PC-3 (cell line): ENCODE measurements at regions not wholly inside any gene's neighbourhood (a gene's known extent, or its start where the extent isn't known, plus 50 kb on each side); places are given as distances from the start of the nearest gene placed in this dataset.

Experiments used
- ATAC-seq: fragments of 200-7000 bp; cut with Tn5 transposase; 2 replicates; pipeline ENCODE4 v1.9.1; 2020; ENCODE audit warnings: mild to moderate bottlenecking, moderate library complexity
- BruUV-seq: library from RNA; stranded (reverse); fragments of 400-500 nt; replicated peaks from 2 replicates; lab custom pipeline; 2021; lab: Mats Ljungman, UMichigan
- CTCF ChIA-PET: fragments of 300-600 bp; sonication (Branson Sonifier 250); formaldehyde crosslinking; loops from one replicate; lab custom pipeline; 2022; ENCODE audit warnings: antibody characterized with exemption; lab: Charles Lee
- POLR2A ChIA-PET: fragments of 300-600 bp; sonication (Branson Sonifier 250); formaldehyde crosslinking; loops from one replicate; lab custom pipeline; 2022; ENCODE audit warnings: antibody characterized with exemption; ENCODE audit not compliant: unreplicated experiment; lab: Charles Lee
- DNase-seq: peaks from one replicate; pipeline ENCODE4 v3.0.0-alpha.2; 2015
- H2AFZ ChIP-seq: fragments of 300-600 bp; sonication (generic); 2 replicates; pipeline ENCODE4 v1.6.0; 2016; ENCODE audit warnings: antibody characterized with exemption, low read length
- H3F3A ChIP-seq: fragments of 300-600 bp; sonication (generic); one replicate; pipeline ENCODE4 v1.6.0; 2017; ENCODE audit warnings: antibody characterized with exemption, low read length, control low read depth, mild to moderate bottlenecking; ENCODE audit not compliant: unreplicated experiment
- H3K27ac ChIP-seq: fragments of 300-600 bp; sonication (generic); 2 replicates; pipeline ENCODE4 v1.5.1; 2016; ENCODE audit warnings: mild to moderate bottlenecking, low read length
- H3K27me3 ChIP-seq: fragments of 300-600 bp; sonication (generic); 2 replicates; pipeline ENCODE4 v1.6.1; 2016; ENCODE audit warnings: low read length, mixed read lengths
- H3K36me3 ChIP-seq: fragments of 300-600 bp; sonication (generic); 2 replicates; pipeline ENCODE4 v1.6.1; 2016; ENCODE audit warnings: low read depth, mixed run types, low read length, mixed read lengths
- H3K4me1 ChIP-seq: fragments of 300-600 bp; sonication (generic); 2 replicates; pipeline ENCODE4 v1.5.1; 2016; ENCODE audit warnings: low read length; ENCODE audit not compliant: insufficient read depth
- H3K4me2 ChIP-seq: fragments of 300-600 bp; sonication (generic); 2 replicates; pipeline ENCODE4 v1.6.0; 2016; ENCODE audit warnings: low read length
- H3K4me3 ChIP-seq: fragments of 300-600 bp; sonication (generic); 2 replicates; pipeline ENCODE4 v1.5.1; 2016; ENCODE audit warnings: mild to moderate bottlenecking, low read length, mixed read lengths
- H3K79me2 ChIP-seq: fragments of 300-600 bp; sonication (generic); 2 replicates; pipeline ENCODE4 v1.6.1; 2017; ENCODE audit warnings: low read length, mixed read lengths
- H3K9ac ChIP-seq: fragments of 300-600 bp; sonication (generic); 2 replicates; pipeline ENCODE4 v1.6.0; 2016; ENCODE audit warnings: mild to moderate bottlenecking, low read length
- H3K9me2 ChIP-seq: fragments of 300-600 bp; sonication (generic); replicated peaks from 2 replicates; pipeline ENCODE4 v1.6.1; 2016; ENCODE audit warnings: mixed run types, low read length, mixed read lengths
- H3K9me3 ChIP-seq: fragments of 300-600 bp; sonication (generic); 2 replicates; pipeline ENCODE4 v1.6.1; 2016; ENCODE audit warnings: low read length, mixed read lengths
- H4K20me1 ChIP-seq: fragments of 300-600 bp; sonication (generic); 2 replicates; pipeline ENCODE4 v1.6.1; 2016; ENCODE audit warnings: low read length, mixed read lengths
- CTCF ChIP-seq: fragments of 300-600 bp; sonication (generic); conservative IDR thresholded peaks from 2 replicates; pipeline ENCODE4 v1.5.1; 2017; ENCODE audit warnings: antibody characterized with exemption, low read depth, mild to moderate bottlenecking, low read length
- EZH2 ChIP-seq: fragments of 300-600 bp; sonication (generic); IDR thresholded peaks from one replicate; pipeline ENCODE4 v1.6.1; 2017; ENCODE audit warnings: antibody characterized with exemption, mild to moderate bottlenecking, low read length; ENCODE audit not compliant: unreplicated experiment
- EZH2phosphoT487 ChIP-seq: fragments of 300-600 bp; sonication (generic); IDR thresholded peaks from 2 replicates; pipeline ENCODE4 v1.6.1; 2018; ENCODE audit warnings: mild to moderate bottlenecking, antibody characterized with exemption, low read length, borderline replicate concordance
- intact Hi-C: fragments of 100-400 bp; cut with micrococcal nuclease; formaldehyde crosslinking; loops from 2 replicates; pipeline ENCODE4 v1.9.0; 2023

GRCh38 chrX:40945361-40945713 lies 139.9 kb upstream of the USP9X start:
- H3F3A ChIP-seq: no peaks in the 10 kb centered on the region
- no peak overlapping the region for H3K27ac ChIP-seq
- no peaks in the 10 kb centered on the region for H3K36me3 ChIP-seq
- H3K4me3 ChIP-seq: no peak overlapping the region
- no TSS peak for BruUV-seq
- no peak overlapping the region for H3K9ac ChIP-seq
- peak overlapping the region; percentile 66 for H3K4me2 ChIP-seq
- H2AFZ ChIP-seq: peak overlapping the region; percentile 19; the same call in 1 of the 2 replicates
- peak; percentile 75 for DNase-seq
- no peaks in the 10 kb centered on the region for H3K27me3 ChIP-seq
- no peaks in the 10 kb centered on the region for H3K79me2 ChIP-seq
- peak; percentile 96 for ATAC-seq
- H4K20me1 ChIP-seq: no peaks in the 10 kb centered on the region
- TF ChIP-seq EZH2phosphoT487: no peak
- TF ChIP-seq EZH2: no peak
- TF ChIP-seq CTCF: no peak
- no peaks in the 10 kb centered on the region for H3K9me3 ChIP-seq
- peaks cover 11% of the 10 kb centered on the region for H3K4me1 ChIP-seq
- ChIA-PET POLR2A (no interaction called here), CTCF (no interaction called here)
- H3K9me2 ChIP-seq: no peaks in the 10 kb centered on the region
- intact Hi-C loops: no loop called here

GRCh38 chrX:40947276-40947675 lies 138.0 kb upstream of the USP9X start:
- Histone ChIP-seq H3K4me2 (no peak overlapping the region), H2AFZ (no peak overlapping the region), H3K9me2 (no peaks in the 10 kb centered on the region), H3K9me3 (no peaks in the 10 kb centered on the region), H3K27me3 (no peaks in the 10 kb centered on the region), H3K27ac (no peak overlapping the region), H3K4me3 (no peak overlapping the region), H3K36me3 (no peaks in the 10 kb centered on the region), H3K79me2 (no peaks in the 10 kb centered on the region), H3K4me1 (peaks cover 11% of the 10 kb centered on the region), H3K9ac (no peak overlapping the region), H4K20me1 (no peaks in the 10 kb centered on the region), H3F3A (no peaks in the 10 kb centered on the region)
- BruUV-seq: no TSS peak
- DNase-seq: no peak
- CTCF ChIA-PET: no interaction called here
- TF ChIP-seq EZH2 (no peak), CTCF (no peak)
- ATAC-seq: no peak
- POLR2A ChIA-PET: no interaction called here
- intact Hi-C loops: no loop called here

GRCh38 chrX:40949071-40949470 lies 136.2 kb upstream of the USP9X start:
- intact Hi-C loops: no loop called here
- no peak overlapping the region for H3K27ac ChIP-seq
- ChIA-PET CTCF (no interaction called here), POLR2A (no interaction called here)
- H3K9me3 ChIP-seq: no peaks in the 10 kb centered on the region
- BruUV-seq: no TSS peak
- no peak overlapping the region for H2AFZ ChIP-seq
- no peak overlapping the region for H3K4me3 ChIP-seq
- H3K9ac ChIP-seq: no peak overlapping the region
- TF ChIP-seq EZH2phosphoT487 (no peak), EZH2 (no peak), CTCF (no peak)
- H3K27me3 ChIP-seq: no peaks in the 10 kb centered on the region
- H3K79me2 ChIP-seq: no peaks in the 10 kb centered on the region
- H3K4me2 ChIP-seq: no peak overlapping the region
- H3K4me1 ChIP-seq: peaks cover 16% of the 10 kb centered on the region
- DNase-seq (no peak), ATAC-seq (no peak)
- no peaks in the 10 kb centered on the region for H3K36me3 ChIP-seq
- no peaks in the 10 kb centered on the region for H4K20me1 ChIP-seq
- H3F3A ChIP-seq: no peaks in the 10 kb centered on the region
- no peaks in the 10 kb centered on the region for H3K9me2 ChIP-seq
